A673 (cell line): ENCODE measurements at regions not wholly inside any gene's neighbourhood (a gene's known extent, or its start where the extent isn't known, plus 50 kb on each side); places are given as distances from the start of the nearest gene placed in this dataset.

Experiments used
- BruUV-seq: library from RNA; stranded (reverse); fragments of 400-500 nt; replicated peaks from 2 replicates; lab custom pipeline; 2021; lab: Mats Ljungman, UMichigan
- CTCF ChIA-PET: fragments of 300-600 bp; sonication (Branson Sonifier 250); formaldehyde crosslinking; loops from one replicate; lab custom pipeline; 2022; ENCODE audit warnings: antibody characterized with exemption; lab: Charles Lee
- POLR2A ChIA-PET: fragments of 300-600 bp; sonication (Branson Sonifier 250); formaldehyde crosslinking; loops from one replicate; lab custom pipeline; 2022; ENCODE audit warnings: antibody characterized with exemption; ENCODE audit not compliant: low non-redundant PET; lab: Charles Lee
- DNase-seq: peaks from one replicate; pipeline ENCODE4 v3.0.0-alpha.2; 2015; ENCODE audit warnings: low spot score
- H3K27ac ChIP-seq: fragments of 200-600 bp; sonication (generic); 2 replicates; pipeline ENCODE4 v1.5.1; 2016; ENCODE audit warnings: mixed run types, low read depth, mild to moderate bottlenecking, mixed read lengths, antibody characterized with exemption, low read length; ENCODE audit not compliant: poor library complexity, severe bottlenecking
- H3K27me3 ChIP-seq: fragments of 200-600 bp; sonication (generic); replicated peaks from 2 replicates; pipeline ENCODE4 v1.6.1; 2017; ENCODE audit warnings: mixed run types, low read depth, mild to moderate bottlenecking, mixed read lengths, antibody characterized with exemption, low read length; ENCODE audit not compliant: insufficient read depth, poor library complexity
- H3K36me3 ChIP-seq: fragments of 200-600 bp; sonication (generic); 2 replicates; pipeline ENCODE4 v1.6.1; 2016; ENCODE audit warnings: mixed run types, mild to moderate bottlenecking, mixed read lengths, antibody characterized with exemption, low read length; ENCODE audit not compliant: insufficient read depth, poor library complexity, severe bottlenecking
- H3K4me1 ChIP-seq: fragments of 200-600 bp; sonication (generic); 2 replicates; pipeline ENCODE4 v1.6.1; 2017; ENCODE audit warnings: mixed run types, mild to moderate bottlenecking, mixed read lengths, antibody characterized with exemption, low read length; ENCODE audit not compliant: insufficient read depth, poor library complexity, severe bottlenecking
- H3K4me3 ChIP-seq: fragments of 200-600 bp; sonication (generic); 2 replicates; pipeline ENCODE4 v1.5.1; 2016; ENCODE audit warnings: low read depth, mixed run types, mild to moderate bottlenecking, mixed read lengths, low read length; ENCODE audit not compliant: poor library complexity, severe bottlenecking
- H3K9me3 ChIP-seq: fragments of 200-600 bp; sonication (generic); 2 replicates; pipeline ENCODE4 v1.6.1; 2016; ENCODE audit warnings: mixed run types, low read depth, mild to moderate bottlenecking, mixed read lengths, antibody characterized with exemption, low read length; ENCODE audit not compliant: poor library complexity, severe bottlenecking
- EZH2 ChIP-seq: fragments of 200-600 bp; sonication (generic); IDR thresholded peaks from 2 replicates; pipeline ENCODE4 v1.6.1; 2017; ENCODE audit warnings: borderline replicate concordance, low read depth, mild to moderate bottlenecking, mixed read lengths, antibody characterized with exemption, low read length; ENCODE audit not compliant: poor library complexity, severe bottlenecking
- intact Hi-C: fragments of 100-400 bp; cut with micrococcal nuclease; formaldehyde crosslinking; loops from one replicate; pipeline ENCODE4 v1.10.0; 2022; ENCODE audit not compliant: unreplicated experiment
- TF ChIP-seq, protein P1 (sequence below): fragments of 300-800, 200-600 bp; sonication (generic); conservative IDR thresholded peaks from 2 replicates; pipeline ENCODE4 v1.5.1; 2017; ENCODE audit warnings: low read depth, mild to moderate bottlenecking, antibody characterized with exemption, low read length, moderate library complexity, mixed read lengths

- DNase-seq, result no peak
- H3K27ac ChIP-seq, result no peak overlapping the region
- BruUV-seq, result no TSS peak
- CTCF ChIA-PET, result interaction anchor here (1.1 kb wide), 1 partner anchor 14 kb away, joined by 3 read pairs; no protein-coding TSS in a partner anchor
- no peaks in the 10 kb centered on the region for H3K27me3 ChIP-seq
- H3K36me3 ChIP-seq, result no peaks in the 10 kb centered on the region
- TF ChIP-seq EZH2, result no peak
- TF ChIP-seq, protein P1, sequence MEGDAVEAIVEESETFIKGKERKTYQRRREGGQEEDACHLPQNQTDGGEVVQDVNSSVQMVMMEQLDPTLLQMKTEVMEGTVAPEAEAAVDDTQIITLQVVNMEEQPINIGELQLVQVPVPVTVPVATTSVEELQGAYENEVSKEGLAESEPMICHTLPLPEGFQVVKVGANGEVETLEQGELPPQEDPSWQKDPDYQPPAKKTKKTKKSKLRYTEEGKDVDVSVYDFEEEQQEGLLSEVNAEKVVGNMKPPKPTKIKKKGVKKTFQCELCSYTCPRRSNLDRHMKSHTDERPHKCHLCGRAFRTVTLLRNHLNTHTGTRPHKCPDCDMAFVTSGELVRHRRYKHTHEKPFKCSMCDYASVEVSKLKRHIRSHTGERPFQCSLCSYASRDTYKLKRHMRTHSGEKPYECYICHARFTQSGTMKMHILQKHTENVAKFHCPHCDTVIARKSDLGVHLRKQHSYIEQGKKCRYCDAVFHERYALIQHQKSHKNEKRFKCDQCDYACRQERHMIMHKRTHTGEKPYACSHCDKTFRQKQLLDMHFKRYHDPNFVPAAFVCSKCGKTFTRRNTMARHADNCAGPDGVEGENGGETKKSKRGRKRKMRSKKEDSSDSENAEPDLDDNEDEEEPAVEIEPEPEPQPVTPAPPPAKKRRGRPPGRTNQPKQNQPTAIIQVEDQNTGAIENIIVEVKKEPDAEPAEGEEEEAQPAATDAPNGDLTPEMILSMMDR, result no peak
- H3K4me1 ChIP-seq, result peaks cover 43% of the 10 kb centered on the region
- H3K4me3 ChIP-seq, result no peak overlapping the region
- intact Hi-C loops, result no loop called here
- no peaks in the 10 kb centered on the region for H3K9me3 ChIP-seq
- POLR2A ChIA-PET, result no interaction called here
Measured at GRCh38 chr14:100399052-100399849, 76.1 kb downstream of the SLC25A47 start.

GRCh38 chr14:100400115-100400514 is 77.0 kb downstream of the SLC25A47 start:
- Histone ChIP-seq H3K27ac (no peak overlapping the region), H3K36me3 (no peaks in the 10 kb centered on the region), H3K27me3 (no peaks in the 10 kb centered on the region), H3K4me3 (no peak overlapping the region), H3K4me1 (peaks cover 43% of the 10 kb centered on the region), H3K9me3 (no peaks in the 10 kb centered on the region)
- POLR2A ChIA-PET, result interaction anchor here (0.6 kb wide), 1 partner anchor 10 kb away, joined by 3 read pairs; no protein-coding TSS in a partner anchor
- CTCF ChIA-PET, result interaction anchor here (1.1 kb wide), 1 partner anchor 15 kb away, joined by 3 read pairs; no protein-coding TSS in a partner anchor
- intact Hi-C loops, result no loop called here
- TF ChIP-seq, protein P1, result no peak
- no peak for TF ChIP-seq EZH2
- BruUV-seq, result no TSS peak
- DNase-seq, result no peak

- H3K9me3 ChIP-seq, result no peaks in the 10 kb centered on the region
- H3K27ac ChIP-seq, result no peak overlapping the region
- DNase-seq, result no peak
- H3K4me1 ChIP-seq, result peaks cover 43% of the 10 kb centered on the region
- ChIA-PET POLR2A (no interaction called here), CTCF (no interaction called here)
- no TSS peak for BruUV-seq
- H3K36me3 ChIP-seq, result no peaks in the 10 kb centered on the region
- no peaks in the 10 kb centered on the region for H3K27me3 ChIP-seq
- intact Hi-C loops, result no loop called here
- H3K4me3 ChIP-seq, result no peak overlapping the region
- TF ChIP-seq, protein P1, result no peak
- TF ChIP-seq EZH2, result no peak
Measured at GRCh38 chr14:100401031-100401692, 78.0 kb downstream of the SLC25A47 start.
